ENCODE measurements at regions not wholly inside any gene's neighbourhood (a gene's known extent, or its start where the extent isn't known, plus 50 kb on each side); places are given as distances from the start of the nearest gene placed in this dataset.

DNA sequence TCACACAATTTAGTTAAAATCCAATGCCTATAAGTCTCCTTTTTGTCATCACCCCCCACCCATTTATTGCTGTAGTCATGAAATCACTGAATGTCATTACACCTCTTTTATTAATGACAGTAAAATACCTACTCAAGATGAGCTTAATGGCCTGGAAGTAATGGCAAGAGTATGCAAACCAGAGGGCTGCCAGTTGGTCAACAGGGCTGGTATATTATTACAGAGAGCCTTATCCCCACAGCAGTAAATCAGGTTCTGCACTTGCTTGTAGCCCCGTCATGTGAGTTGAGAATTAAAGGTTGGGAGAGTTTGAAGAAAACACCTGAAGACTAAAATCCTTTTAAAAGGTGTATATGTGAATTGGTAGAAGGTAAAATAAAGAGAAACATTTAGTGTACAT is 372.4 kb downstream of the MAT2B start:
- no peak overlapping the region for H3K4me2 ChIP-seq (ENCODE audit: low read depth, low read length, poor library complexity, severe bottlenecking)
- no peaks in the 10 kb centered on the region for H3K9me2 ChIP-seq (replicated peaks; ENCODE audit: insufficient read depth, low read length)
- H3F3A ChIP-seq (ENCODE audit: insufficient read depth) = no peaks in the 10 kb centered on the region
- no peaks in the 10 kb centered on the region for H3K9me3 ChIP-seq (ENCODE audit: insufficient read depth, low read length)
- H3K9ac ChIP-seq (ENCODE audit: low read length) = no peak overlapping the region
- no peaks in the 10 kb centered on the region for H3K79me2 ChIP-seq (ENCODE audit: insufficient read depth, low read length)
- TF ChIP-seq EZH2phosphoT487 (conservative IDR thresholded peaks at IDR 0.05; ENCODE audit: low read length) = no peak
- TF ChIP-seq, protein P1, sequence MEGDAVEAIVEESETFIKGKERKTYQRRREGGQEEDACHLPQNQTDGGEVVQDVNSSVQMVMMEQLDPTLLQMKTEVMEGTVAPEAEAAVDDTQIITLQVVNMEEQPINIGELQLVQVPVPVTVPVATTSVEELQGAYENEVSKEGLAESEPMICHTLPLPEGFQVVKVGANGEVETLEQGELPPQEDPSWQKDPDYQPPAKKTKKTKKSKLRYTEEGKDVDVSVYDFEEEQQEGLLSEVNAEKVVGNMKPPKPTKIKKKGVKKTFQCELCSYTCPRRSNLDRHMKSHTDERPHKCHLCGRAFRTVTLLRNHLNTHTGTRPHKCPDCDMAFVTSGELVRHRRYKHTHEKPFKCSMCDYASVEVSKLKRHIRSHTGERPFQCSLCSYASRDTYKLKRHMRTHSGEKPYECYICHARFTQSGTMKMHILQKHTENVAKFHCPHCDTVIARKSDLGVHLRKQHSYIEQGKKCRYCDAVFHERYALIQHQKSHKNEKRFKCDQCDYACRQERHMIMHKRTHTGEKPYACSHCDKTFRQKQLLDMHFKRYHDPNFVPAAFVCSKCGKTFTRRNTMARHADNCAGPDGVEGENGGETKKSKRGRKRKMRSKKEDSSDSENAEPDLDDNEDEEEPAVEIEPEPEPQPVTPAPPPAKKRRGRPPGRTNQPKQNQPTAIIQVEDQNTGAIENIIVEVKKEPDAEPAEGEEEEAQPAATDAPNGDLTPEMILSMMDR (IDR thresholded peaks at IDR 0.05; ENCODE audit: insufficient read depth, low read length, poor library complexity, severe bottlenecking) = no peak
- no peak overlapping the region for H3K4me3 ChIP-seq (ENCODE audit: insufficient read depth, low read length, poor library complexity, severe bottlenecking)
- no peak overlapping the region for H2AFZ ChIP-seq (ENCODE audit: low read depth, low read length, severe bottlenecking)
- H3K27me3 ChIP-seq (ENCODE audit: low read length) = no peaks in the 10 kb centered on the region
- no peaks in the 10 kb centered on the region for H4K20me1 ChIP-seq (ENCODE audit: low read depth, low read length)
- H3K27ac ChIP-seq (ENCODE audit: low read depth, low read length) = no peak overlapping the region
- no peaks in the 10 kb centered on the region for H3K36me3 ChIP-seq (ENCODE audit: low read length)

DNA sequence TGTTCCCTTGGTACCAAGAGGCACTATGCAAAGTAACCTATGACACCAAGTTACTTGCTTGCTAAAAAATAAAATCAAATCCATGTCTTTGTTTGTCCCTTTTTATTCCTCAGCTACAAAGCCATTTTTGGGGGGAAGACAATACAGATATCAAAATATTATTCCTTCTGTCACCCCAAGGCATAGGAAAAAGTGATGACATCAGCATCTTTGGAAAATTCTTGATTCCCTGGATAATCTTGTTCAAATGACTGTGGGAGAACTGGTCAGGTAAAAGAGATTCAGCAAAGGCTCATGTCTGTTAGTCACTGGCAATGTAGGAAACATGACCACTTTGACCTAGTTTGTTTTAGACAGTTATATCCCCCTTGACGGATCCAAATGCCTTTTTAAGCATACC is 373.1 kb downstream of the MAT2B start:
- Histone ChIP-seq H3K4me2 (ENCODE audit: low read depth, low read length, poor library complexity, severe bottlenecking) (no peak overlapping the region), H3K79me2 (ENCODE audit: insufficient read depth, low read length) (no peaks in the 10 kb centered on the region), H3K9me3 (ENCODE audit: insufficient read depth, low read length) (no peaks in the 10 kb centered on the region), H3K9me2 (replicated peaks; ENCODE audit: insufficient read depth, low read length) (no peaks in the 10 kb centered on the region), H4K20me1 (ENCODE audit: low read depth, low read length) (no peaks in the 10 kb centered on the region), H3K4me3 (ENCODE audit: insufficient read depth, low read length, poor library complexity, severe bottlenecking) (no peak overlapping the region), H3F3A (ENCODE audit: insufficient read depth) (no peaks in the 10 kb centered on the region), H3K27me3 (ENCODE audit: low read length) (no peaks in the 10 kb centered on the region), H3K9ac (ENCODE audit: low read length) (no peak overlapping the region), H2AFZ (ENCODE audit: low read depth, low read length, severe bottlenecking) (no peak overlapping the region), H3K36me3 (ENCODE audit: low read length) (no peaks in the 10 kb centered on the region), H3K27ac (ENCODE audit: low read depth, low read length) (no peak overlapping the region)
- TF ChIP-seq, protein P1 (IDR thresholded peaks at IDR 0.05; ENCODE audit: insufficient read depth, low read length, poor library complexity, severe bottlenecking) = no peak
- TF ChIP-seq EZH2phosphoT487 (conservative IDR thresholded peaks at IDR 0.05; ENCODE audit: low read length) = no peak

- Histone ChIP-seq H3F3A (ENCODE audit: insufficient read depth) (no peaks in the 10 kb centered on the region), H3K9me2 (replicated peaks; ENCODE audit: insufficient read depth, low read length) (no peaks in the 10 kb centered on the region), H3K79me2 (ENCODE audit: insufficient read depth, low read length) (no peaks in the 10 kb centered on the region), H3K9ac (ENCODE audit: low read length) (no peak overlapping the region), H3K27me3 (ENCODE audit: low read length) (no peaks in the 10 kb centered on the region), H4K20me1 (ENCODE audit: low read depth, low read length) (no peaks in the 10 kb centered on the region), H3K9me3 (ENCODE audit: insufficient read depth, low read length) (no peaks in the 10 kb centered on the region), H3K36me3 (ENCODE audit: low read length) (no peaks in the 10 kb centered on the region), H2AFZ (ENCODE audit: low read depth, low read length, severe bottlenecking) (no peak overlapping the region), H3K4me2 (ENCODE audit: low read depth, low read length, poor library complexity, severe bottlenecking) (no peak overlapping the region), H3K27ac (ENCODE audit: low read depth, low read length) (no peak overlapping the region), H3K4me3 (ENCODE audit: insufficient read depth, low read length, poor library complexity, severe bottlenecking) (no peak overlapping the region)
- TF ChIP-seq, protein P1 (IDR thresholded peaks at IDR 0.05; ENCODE audit: insufficient read depth, low read length, poor library complexity, severe bottlenecking) = no peak
- TF ChIP-seq EZH2phosphoT487 (conservative IDR thresholded peaks at IDR 0.05; ENCODE audit: low read length) = no peak
These were observed 374.9 kb downstream of the MAT2B start for GRCh38 chr5:163880302-163880701.

Data from SU-DHL-6 (cell line).